GM06990 (cell line): ENCODE measurements at regions not wholly inside any gene's neighbourhood (a gene's known extent, or its start where the extent isn't known, plus 50 kb on each side); places are given as distances from the start of the nearest gene placed in this dataset.

ENCODE experiments used
- DNase-seq: peaks from one replicate; pipeline ENCODE4 v3.0.0-alpha.2; 2011; ENCODE audit not compliant: insufficient read length; ENCODE audit errors: extremely low read depth
- H3K27me3 ChIP-seq: replicated peaks from 2 replicates; pipeline ENCODE4 v1.6.0; 2011; ENCODE audit warnings: low read length; ENCODE audit not compliant: control insufficient read depth, insufficient read depth
- H3K36me3 ChIP-seq: 2 replicates; pipeline ENCODE4 v1.5.1; 2011; ENCODE audit warnings: low read length; ENCODE audit not compliant: control insufficient read depth, insufficient read depth
- H3K4me3 ChIP-seq: replicated peaks from 2 replicates; pipeline ENCODE4 v1.5.1; 2011; ENCODE audit warnings: low read depth, mild to moderate bottlenecking, control low read depth, low read length
- CTCF ChIP-seq: IDR thresholded peaks from 2 replicates; pipeline ENCODE4 v1.5.1; 2011; ENCODE audit warnings: low read length, control low read depth, mild to moderate bottlenecking, inconsistent platforms; ENCODE audit not compliant: insufficient read depth, poor library complexity, severe bottlenecking

GRCh38 chr12:73186272-73186671 lies 914.1 kb downstream of the TRHDE start:
- no peak for DNase-seq
- Histone ChIP-seq H3K36me3 (no peaks in the 10 kb centered on the region), H3K4me3 (no peak overlapping the region), H3K27me3 (no peaks in the 10 kb centered on the region)
- TF ChIP-seq CTCF: no peak

DNA sequence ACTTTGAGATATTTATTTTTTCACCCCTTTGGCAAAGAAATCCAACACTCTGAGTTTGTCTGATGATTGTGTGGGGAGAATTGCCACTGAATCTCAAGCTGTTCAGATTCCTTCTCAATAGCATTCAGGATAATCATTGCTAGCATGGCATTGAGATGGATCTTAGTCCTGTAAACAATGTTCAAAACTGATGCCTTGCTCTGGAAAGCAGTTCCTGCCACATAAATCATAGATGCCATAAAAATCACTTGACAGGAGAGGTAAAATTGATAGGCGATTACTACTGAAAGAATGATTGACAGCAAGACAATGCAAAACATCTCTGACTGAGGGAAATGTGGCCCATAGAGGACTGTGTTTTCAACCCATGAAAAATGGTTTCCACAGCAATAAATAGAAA lies 915.6 kb downstream of the TRHDE start:
- no peaks in the 10 kb centered on the region for H3K36me3 ChIP-seq
- no peak overlapping the region for H3K4me3 ChIP-seq
- no peak for TF ChIP-seq CTCF
- no peaks in the 10 kb centered on the region for H3K27me3 ChIP-seq
- DNase-seq: no peak

GRCh38 chr12:73210548-73211204 lies 938.5 kb downstream of the TRHDE start:
- H3K27me3 ChIP-seq: no peaks in the 10 kb centered on the region

GRCh38 chr12:73220951-73221350 lies 948.8 kb downstream of the TRHDE start:
- Histone ChIP-seq H3K36me3 (no peaks in the 10 kb centered on the region), H3K27me3 (no peaks in the 10 kb centered on the region), H3K4me3 (no peak overlapping the region)
- TF ChIP-seq CTCF: no peak
- DNase-seq: no peak

More at GRCh38 chr12:73210548-73211204, 938.5 kb downstream of the TRHDE start:
- no peak for DNase-seq
- no peak for TF ChIP-seq CTCF
- Histone ChIP-seq H3K4me3 (no peak overlapping the region), H3K36me3 (no peaks in the 10 kb centered on the region)

DNA sequence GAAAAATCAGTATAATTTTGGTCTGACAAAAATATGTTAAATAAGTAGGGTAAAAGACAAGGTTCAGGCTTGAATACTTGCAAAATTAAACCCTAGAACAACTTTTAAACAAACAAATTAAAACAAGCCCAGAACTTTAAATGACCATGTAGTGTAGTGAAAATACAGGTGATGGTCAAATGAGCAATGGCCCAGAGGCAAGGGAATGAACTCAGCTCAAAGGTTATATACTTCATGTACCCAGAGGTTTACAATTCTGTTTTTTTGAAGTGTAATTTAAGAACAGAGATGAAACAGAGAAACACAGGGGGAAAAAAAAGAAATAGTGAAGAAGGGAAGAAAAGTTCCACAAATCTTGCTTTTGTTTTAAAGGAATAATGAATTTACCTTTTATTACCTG lies 949.2 kb downstream of the TRHDE start:
- Histone ChIP-seq H3K4me3 (no peak overlapping the region), H3K27me3 (no peaks in the 10 kb centered on the region), H3K36me3 (no peaks in the 10 kb centered on the region)
- TF ChIP-seq CTCF: no peak
- DNase-seq: no peak

- H3K36me3 ChIP-seq: no peaks in the 10 kb centered on the region
- H3K4me3 ChIP-seq: no peak overlapping the region
- no peaks in the 10 kb centered on the region for H3K27me3 ChIP-seq
- DNase-seq: no peak
- no peak for TF ChIP-seq CTCF
Measured at GRCh38 chr12:73221836-73222235, 949.7 kb downstream of the TRHDE start.
